ENCODE measurements at regions not wholly inside any gene's neighbourhood (a gene's known extent, or its start where the extent isn't known, plus 50 kb on each side); places are given as distances from the start of the nearest gene placed in this dataset.

GRCh38 chr12:110996415-110996814, 76.0 kb upstream of the MYL2 start:
- DNase-seq (ENCODE audit: low read depth) = no peak
- no peak overlapping the region for H3K4me3 ChIP-seq (ENCODE audit: low read depth, low read length)
- no peak for TF ChIP-seq CTCF (IDR thresholded peaks at IDR 0.05; ENCODE audit: control insufficient read depth, extremely low read depth, insufficient read depth)

GRCh38 chr12:110995615-110996014, 75.2 kb upstream of the MYL2 start:
- DNase-seq (ENCODE audit: low read depth) = no peak
- no peak overlapping the region for H3K4me3 ChIP-seq (ENCODE audit: low read depth, low read length)
- no peak for TF ChIP-seq CTCF (IDR thresholded peaks at IDR 0.05; ENCODE audit: control insufficient read depth, extremely low read depth, insufficient read depth)

- H3K4me3 ChIP-seq (ENCODE audit: low read depth, low read length) = no peak overlapping the region
- no peak for TF ChIP-seq CTCF (IDR thresholded peaks at IDR 0.05; ENCODE audit: control insufficient read depth, extremely low read depth, insufficient read depth)
- DNase-seq (ENCODE audit: low read depth) = no peak
These were observed 74.6 kb upstream of the MYL2 start for GRCh38 chr12:110995016-110995415.

- DNase-seq (ENCODE audit: low read depth) = no peak
- H3K4me3 ChIP-seq (ENCODE audit: low read depth, low read length) = no peak overlapping the region
- no peak for TF ChIP-seq CTCF (IDR thresholded peaks at IDR 0.05; ENCODE audit: control insufficient read depth, extremely low read depth, insufficient read depth)
These were observed 73.1 kb upstream of the MYL2 start for GRCh38 chr12:110993434-110993833.

GRCh38 chr12:110992909-110993308, 72.5 kb upstream of the MYL2 start:
- H3K4me3 ChIP-seq (ENCODE audit: low read depth, low read length) = no peak overlapping the region; the same call in 1 of the 2 replicates
- no peak for TF ChIP-seq CTCF (IDR thresholded peaks at IDR 0.05; ENCODE audit: control insufficient read depth, extremely low read depth, insufficient read depth)
- DNase-seq (ENCODE audit: low read depth) = no peak

GRCh38 chr12:110983811-110984210, 63.4 kb upstream of the MYL2 start:
- TF ChIP-seq CTCF (IDR thresholded peaks at IDR 0.05; ENCODE audit: control insufficient read depth, extremely low read depth, insufficient read depth) = no peak
- DNase-seq (ENCODE audit: low read depth) = peak; percentile 19
- H3K4me3 ChIP-seq (ENCODE audit: low read depth, low read length) = no peak overlapping the region

- DNase-seq (ENCODE audit: low read depth) = no peak
- TF ChIP-seq CTCF (IDR thresholded peaks at IDR 0.05; ENCODE audit: control insufficient read depth, extremely low read depth, insufficient read depth) = no peak
- H3K4me3 ChIP-seq (ENCODE audit: low read depth, low read length) = no peak overlapping the region
These were observed 52.5 kb upstream of the MYL2 start for GRCh38 chr12:110972866-110973265.
